Testis (tissue), 2 donors: ENCODE measurements at regions not wholly inside any gene's neighbourhood (a gene's known extent, or its start where the extent isn't known, plus 50 kb on each side); places are given as distances from the start of the nearest gene placed in this dataset.

Experiments used
- DNase-seq: peaks from one replicate; pipeline ENCODE4 v3.0.0-alpha.2; 2019
- H3K27ac ChIP-seq, 2 donors: fragments of 200-600 bp; sonication (generic); one replicate each; pipeline ENCODE4 v1.5.1; 2019
- H3K27me3 ChIP-seq: fragments of 200-600 bp; sonication (generic); one replicate; pipeline ENCODE4 v1.5.1; 2019
- H3K36me3 ChIP-seq: fragments of 200-600 bp; sonication (generic); one replicate; pipeline ENCODE4 v1.5.1; 2017; ENCODE audit warnings: low read depth; ENCODE audit errors: missing control alignments
- H3K4me1 ChIP-seq: fragments of 200-600 bp; sonication (generic); one replicate; pipeline ENCODE4 v1.5.1; 2019
- H3K4me3 ChIP-seq, 2 donors: fragments of 200-600 bp; sonication (generic); one replicate each; pipeline ENCODE4 v1.5.1; 2017 to 2019
- H3K9me3 ChIP-seq: fragments of 200-600 bp; sonication (generic); one replicate; pipeline ENCODE4 v1.5.1; 2017
- POLR2A ChIP-seq: fragments of 450-650 bp; IDR thresholded peaks from one replicate; pipeline ENCODE4 v1.6.1; 2017; ENCODE audit warnings: antibody characterized with exemption, mild to moderate bottlenecking, moderate library complexity
- WGBS, 2 donors: methylation state at CpG; one replicate each; pipeline ENCODE4 v1.1.5; 2018; 5-methylcytosine and 5-hydroxymethylcytosine counted together
- intact Hi-C: fragments of 100-400 bp; cut with DNase I; formaldehyde crosslinking; loops from one replicate; pipeline ENCODE4 v1.15.1; 2023; ENCODE audit warnings: low total_unique reads
- TF ChIP-seq, protein P1 (sequence below), 3 experiments: fragments of 450-650 bp in 2 of 3; fragments of 200-600 bp in 1 of 3; sonication (generic) in 1 of 3; IDR thresholded peaks; one replicate each; pipeline ENCODE4 v1.5.1; 2016 to 2019; ENCODE audit warnings: antibody characterized with exemption in 3 of 3, mild to moderate bottlenecking in 2 of 3, moderate library complexity in 1 of 3

DNA sequence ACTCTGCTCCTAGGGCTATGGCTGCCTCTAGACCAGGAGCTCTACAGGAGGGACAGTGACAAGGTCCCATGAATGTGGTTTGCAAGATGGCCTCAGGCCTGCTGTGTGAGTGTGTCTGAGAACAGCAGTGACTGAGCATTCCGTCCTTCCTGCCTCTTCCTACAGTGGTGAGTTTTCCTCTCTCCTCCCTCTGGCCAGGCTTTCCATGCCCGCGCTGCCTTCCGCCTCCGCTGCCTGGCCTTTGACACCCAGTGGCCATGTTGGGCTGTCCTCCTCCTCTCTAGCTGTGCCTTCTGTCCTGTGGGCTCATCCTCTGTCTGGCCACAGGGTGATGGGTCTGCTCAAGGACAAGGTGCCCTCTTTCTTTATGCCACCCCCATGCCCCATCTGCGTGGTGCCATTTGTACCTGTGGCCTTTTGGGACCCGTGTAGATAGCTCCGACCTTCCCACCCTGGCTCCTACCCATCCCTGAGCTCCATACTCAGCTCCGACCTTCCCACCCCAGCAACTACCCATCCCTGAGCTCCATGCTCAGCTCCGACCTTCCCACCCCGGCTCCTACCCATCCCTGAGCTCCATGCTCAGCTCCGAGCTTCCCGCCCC is 970.4 kb downstream of the BRD1 start:
- H3K9me3 ChIP-seq: no peaks in the 10 kb centered on the region
- no peak for DNase-seq
- H3K4me1 ChIP-seq: no peaks in the 10 kb centered on the region
- 86 to 87% methylated on average over 13 of the region's 13 CpGs for WGBS, 2 donors
- TF ChIP-seq, protein P1, sequence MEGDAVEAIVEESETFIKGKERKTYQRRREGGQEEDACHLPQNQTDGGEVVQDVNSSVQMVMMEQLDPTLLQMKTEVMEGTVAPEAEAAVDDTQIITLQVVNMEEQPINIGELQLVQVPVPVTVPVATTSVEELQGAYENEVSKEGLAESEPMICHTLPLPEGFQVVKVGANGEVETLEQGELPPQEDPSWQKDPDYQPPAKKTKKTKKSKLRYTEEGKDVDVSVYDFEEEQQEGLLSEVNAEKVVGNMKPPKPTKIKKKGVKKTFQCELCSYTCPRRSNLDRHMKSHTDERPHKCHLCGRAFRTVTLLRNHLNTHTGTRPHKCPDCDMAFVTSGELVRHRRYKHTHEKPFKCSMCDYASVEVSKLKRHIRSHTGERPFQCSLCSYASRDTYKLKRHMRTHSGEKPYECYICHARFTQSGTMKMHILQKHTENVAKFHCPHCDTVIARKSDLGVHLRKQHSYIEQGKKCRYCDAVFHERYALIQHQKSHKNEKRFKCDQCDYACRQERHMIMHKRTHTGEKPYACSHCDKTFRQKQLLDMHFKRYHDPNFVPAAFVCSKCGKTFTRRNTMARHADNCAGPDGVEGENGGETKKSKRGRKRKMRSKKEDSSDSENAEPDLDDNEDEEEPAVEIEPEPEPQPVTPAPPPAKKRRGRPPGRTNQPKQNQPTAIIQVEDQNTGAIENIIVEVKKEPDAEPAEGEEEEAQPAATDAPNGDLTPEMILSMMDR (IDR thresholded peaks at IDR 0.05): no peak
- no peak for TF ChIP-seq POLR2A
- H3K27me3 ChIP-seq: no peaks in the 10 kb centered on the region
- H3K27ac ChIP-seq: no peak overlapping the region
- H3K36me3 ChIP-seq: no peaks in the 10 kb centered on the region
- no peak overlapping the region for H3K4me3 ChIP-seq
- intact Hi-C loops: no loop called here

DNA sequence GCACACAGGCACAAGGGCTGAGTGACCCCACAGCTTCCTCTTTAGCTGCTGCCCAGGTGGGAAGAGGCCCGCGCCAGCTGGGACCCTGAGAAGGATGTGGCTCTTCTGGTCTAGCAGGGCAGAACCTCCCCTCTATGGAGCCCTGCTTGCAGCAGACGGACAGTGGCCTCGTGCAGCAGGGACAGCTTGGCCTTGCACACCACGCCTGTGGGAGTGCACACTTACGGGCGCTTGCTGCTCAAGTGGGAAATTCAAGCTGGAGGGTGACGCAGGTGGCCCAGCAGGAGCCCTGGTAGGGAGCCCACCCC is 971.4 kb downstream of the BRD1 start:
- H3K4me1 ChIP-seq: no peaks in the 10 kb centered on the region
- WGBS, 2 donors: 60 to 88% methylated on average over 1 to 8 of the region's 8 CpGs
- no peak overlapping the region for H3K4me3 ChIP-seq
- intact Hi-C loops: no loop called here
- no peaks in the 10 kb centered on the region for H3K27me3 ChIP-seq
- no peak overlapping the region for H3K27ac ChIP-seq
- DNase-seq: no peak
- TF ChIP-seq, protein P1 (IDR thresholded peaks at IDR 0.05): no peak
- TF ChIP-seq POLR2A: no peak
- H3K36me3 ChIP-seq: no peaks in the 10 kb centered on the region
- no peaks in the 10 kb centered on the region for H3K9me3 ChIP-seq

DNA sequence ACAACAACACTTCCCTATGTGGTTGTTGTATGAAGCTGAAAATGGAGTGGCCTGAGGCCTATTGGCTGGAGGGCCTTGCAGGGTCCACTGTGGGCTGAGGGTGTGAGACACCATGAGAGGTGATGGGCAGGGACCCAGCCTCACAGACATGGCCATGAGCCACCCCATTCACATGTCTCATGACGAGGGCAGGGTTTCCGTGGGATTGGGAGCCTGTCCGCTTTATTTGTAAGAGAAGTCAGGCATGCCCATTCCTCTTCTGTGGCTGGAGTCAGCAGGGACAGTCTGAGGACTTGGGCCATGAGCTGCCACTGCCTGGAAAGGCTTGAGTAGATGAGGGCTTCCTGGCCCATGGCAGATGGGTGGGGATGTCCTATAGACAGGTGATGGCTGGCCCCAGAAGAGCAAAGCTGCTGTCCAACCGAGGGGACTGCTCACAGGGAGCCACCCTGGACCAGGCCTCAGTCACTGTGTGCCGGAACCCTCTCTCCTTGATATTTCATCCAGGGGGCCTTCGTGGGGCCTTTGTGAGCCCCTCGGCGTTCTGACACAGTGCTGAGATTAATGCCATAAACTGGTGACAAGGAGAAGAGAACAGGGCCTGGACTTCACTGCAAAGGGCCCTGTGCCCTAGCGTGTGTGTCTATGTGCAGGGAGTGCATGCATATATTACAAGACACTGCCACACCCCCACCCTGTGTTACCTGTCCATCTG is 971.9 kb downstream of the BRD1 start:
- Histone ChIP-seq H3K27me3 (no peaks in the 10 kb centered on the region), H3K4me1 (no peaks in the 10 kb centered on the region), H3K36me3 (no peaks in the 10 kb centered on the region), H3K9me3 (no peaks in the 10 kb centered on the region), H3K4me3 (no peak overlapping the region), H3K27ac (no peak overlapping the region)
- intact Hi-C loops: no loop called here
- WGBS, 2 donors: 95 to 97% methylated on average over 5 to 9 of the region's 9 CpGs
- DNase-seq: no peak
- TF ChIP-seq POLR2A: no peak
- TF ChIP-seq, protein P1 (IDR thresholded peaks at IDR 0.05): no peak

GRCh38 chr22:48855013-48855412 is 972.7 kb downstream of the BRD1 start:
- TF ChIP-seq POLR2A: no peak
- TF ChIP-seq, protein P1 (IDR thresholded peaks at IDR 0.05): no peak
- Histone ChIP-seq H3K9me3 (no peaks in the 10 kb centered on the region), H3K4me3 (no peak overlapping the region), H3K27ac (no peak overlapping the region), H3K27me3 (no peaks in the 10 kb centered on the region), H3K4me1 (no peaks in the 10 kb centered on the region), H3K36me3 (no peaks in the 10 kb centered on the region)
- intact Hi-C loops: no loop called here
- no peak for DNase-seq
- WGBS, 2 donors: 78 to 94% methylated on average over 1 of the region's 1 CpG
